A673 (cell line): ENCODE measurements at regions not wholly inside any gene's neighbourhood (a gene's known extent, or its start where the extent isn't known, plus 50 kb on each side); places are given as distances from the start of the nearest gene placed in this dataset.
"Not testable (repeated sequence)": the region's sequence is repeated elsewhere in the genome, so short reads cannot be mapped to it uniquely, and the experiment has no call there.

Source experiments
- BruUV-seq: library from RNA; stranded (reverse); fragments of 400-500 nt; replicated peaks from 2 replicates; lab custom pipeline; 2021; lab: Mats Ljungman, UMichigan
- CTCF ChIA-PET: fragments of 300-600 bp; sonication (Branson Sonifier 250); formaldehyde crosslinking; loops from one replicate; lab custom pipeline; 2022; ENCODE audit warnings: antibody characterized with exemption; lab: Charles Lee
- POLR2A ChIA-PET: fragments of 300-600 bp; sonication (Branson Sonifier 250); formaldehyde crosslinking; loops from one replicate; lab custom pipeline; 2022; ENCODE audit warnings: antibody characterized with exemption; ENCODE audit not compliant: low non-redundant PET; lab: Charles Lee
- DNase-seq: peaks from one replicate; pipeline ENCODE4 v3.0.0-alpha.2; 2015; ENCODE audit warnings: low spot score
- H3K27ac ChIP-seq: fragments of 200-600 bp; sonication (generic); 2 replicates; pipeline ENCODE4 v1.5.1; 2016; ENCODE audit warnings: mixed run types, low read depth, mild to moderate bottlenecking, mixed read lengths, antibody characterized with exemption, low read length; ENCODE audit not compliant: poor library complexity, severe bottlenecking
- H3K27me3 ChIP-seq: fragments of 200-600 bp; sonication (generic); replicated peaks from 2 replicates; pipeline ENCODE4 v1.6.1; 2017; ENCODE audit warnings: mixed run types, low read depth, mild to moderate bottlenecking, mixed read lengths, antibody characterized with exemption, low read length; ENCODE audit not compliant: insufficient read depth, poor library complexity
- H3K36me3 ChIP-seq: fragments of 200-600 bp; sonication (generic); 2 replicates; pipeline ENCODE4 v1.6.1; 2016; ENCODE audit warnings: mixed run types, mild to moderate bottlenecking, mixed read lengths, antibody characterized with exemption, low read length; ENCODE audit not compliant: insufficient read depth, poor library complexity, severe bottlenecking
- H3K4me1 ChIP-seq: fragments of 200-600 bp; sonication (generic); 2 replicates; pipeline ENCODE4 v1.6.1; 2017; ENCODE audit warnings: mixed run types, mild to moderate bottlenecking, mixed read lengths, antibody characterized with exemption, low read length; ENCODE audit not compliant: insufficient read depth, poor library complexity, severe bottlenecking
- H3K4me3 ChIP-seq: fragments of 200-600 bp; sonication (generic); 2 replicates; pipeline ENCODE4 v1.5.1; 2016; ENCODE audit warnings: low read depth, mixed run types, mild to moderate bottlenecking, mixed read lengths, low read length; ENCODE audit not compliant: poor library complexity, severe bottlenecking
- H3K9me3 ChIP-seq: fragments of 200-600 bp; sonication (generic); 2 replicates; pipeline ENCODE4 v1.6.1; 2016; ENCODE audit warnings: mixed run types, low read depth, mild to moderate bottlenecking, mixed read lengths, antibody characterized with exemption, low read length; ENCODE audit not compliant: poor library complexity, severe bottlenecking
- EZH2 ChIP-seq: fragments of 200-600 bp; sonication (generic); IDR thresholded peaks from 2 replicates; pipeline ENCODE4 v1.6.1; 2017; ENCODE audit warnings: borderline replicate concordance, low read depth, mild to moderate bottlenecking, mixed read lengths, antibody characterized with exemption, low read length; ENCODE audit not compliant: poor library complexity, severe bottlenecking
- intact Hi-C: fragments of 100-400 bp; cut with micrococcal nuclease; formaldehyde crosslinking; loops from one replicate; pipeline ENCODE4 v1.10.0; 2022; ENCODE audit not compliant: unreplicated experiment
- TF ChIP-seq, protein P1 (sequence below): fragments of 300-800, 200-600 bp; sonication (generic); conservative IDR thresholded peaks from 2 replicates; pipeline ENCODE4 v1.5.1; 2017; ENCODE audit warnings: low read depth, mild to moderate bottlenecking, antibody characterized with exemption, low read length, moderate library complexity, mixed read lengths

DNA sequence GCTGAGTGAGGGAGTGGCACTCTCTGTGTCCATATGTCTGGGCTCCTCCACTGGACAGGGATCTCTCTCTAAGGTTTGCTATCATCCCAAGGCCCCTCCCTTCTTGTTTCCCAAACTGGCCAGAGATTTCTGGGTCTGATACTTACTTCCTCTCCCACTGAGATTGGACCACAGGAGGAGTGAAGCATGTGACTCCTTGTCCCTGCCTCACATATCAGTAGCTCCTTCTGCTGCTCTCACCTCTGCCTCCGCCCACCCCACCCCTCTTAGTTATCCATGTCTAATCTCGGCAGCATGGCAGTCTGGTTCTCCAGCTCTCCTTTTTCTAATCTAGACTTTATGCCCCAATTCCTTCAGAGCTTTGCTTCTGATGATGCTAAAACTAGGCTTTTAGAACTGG, 223.1 kb downstream of the RPLP1 start:
- no peak for DNase-seq
- intact Hi-C loops: no loop called here

DNA sequence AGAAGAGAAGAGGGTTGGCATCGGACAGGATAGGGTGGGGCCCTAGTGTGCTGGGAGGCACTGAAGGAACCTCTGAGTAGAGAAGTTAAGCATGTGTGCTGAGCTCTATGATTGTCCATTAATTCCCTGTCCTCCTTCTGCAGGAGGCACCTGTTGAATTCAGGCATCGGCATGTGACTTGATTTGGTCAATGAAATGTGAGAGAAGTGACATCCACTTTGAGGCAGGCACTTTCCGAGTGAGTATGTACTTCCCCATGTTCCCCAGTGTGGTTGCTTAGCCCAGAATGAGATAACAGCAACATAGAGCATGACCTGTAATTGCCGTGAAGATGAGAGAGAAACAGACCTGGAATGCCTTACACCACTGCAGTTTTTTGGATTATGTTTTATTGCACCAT, 224.8 kb downstream of the RPLP1 start:
- no peaks in the 10 kb centered on the region for H3K36me3 ChIP-seq
- H3K4me3 ChIP-seq: no peak overlapping the region
- H3K27me3 ChIP-seq: peaks cover 42% of the 10 kb centered on the region
- intact Hi-C loops: no loop called here
- no peaks in the 10 kb centered on the region for H3K9me3 ChIP-seq
- DNase-seq: no peak
- ChIA-PET POLR2A (no interaction called here), CTCF (no interaction called here)
- no peak overlapping the region for H3K27ac ChIP-seq
- BruUV-seq: no TSS peak
- TF ChIP-seq, protein P1, sequence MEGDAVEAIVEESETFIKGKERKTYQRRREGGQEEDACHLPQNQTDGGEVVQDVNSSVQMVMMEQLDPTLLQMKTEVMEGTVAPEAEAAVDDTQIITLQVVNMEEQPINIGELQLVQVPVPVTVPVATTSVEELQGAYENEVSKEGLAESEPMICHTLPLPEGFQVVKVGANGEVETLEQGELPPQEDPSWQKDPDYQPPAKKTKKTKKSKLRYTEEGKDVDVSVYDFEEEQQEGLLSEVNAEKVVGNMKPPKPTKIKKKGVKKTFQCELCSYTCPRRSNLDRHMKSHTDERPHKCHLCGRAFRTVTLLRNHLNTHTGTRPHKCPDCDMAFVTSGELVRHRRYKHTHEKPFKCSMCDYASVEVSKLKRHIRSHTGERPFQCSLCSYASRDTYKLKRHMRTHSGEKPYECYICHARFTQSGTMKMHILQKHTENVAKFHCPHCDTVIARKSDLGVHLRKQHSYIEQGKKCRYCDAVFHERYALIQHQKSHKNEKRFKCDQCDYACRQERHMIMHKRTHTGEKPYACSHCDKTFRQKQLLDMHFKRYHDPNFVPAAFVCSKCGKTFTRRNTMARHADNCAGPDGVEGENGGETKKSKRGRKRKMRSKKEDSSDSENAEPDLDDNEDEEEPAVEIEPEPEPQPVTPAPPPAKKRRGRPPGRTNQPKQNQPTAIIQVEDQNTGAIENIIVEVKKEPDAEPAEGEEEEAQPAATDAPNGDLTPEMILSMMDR: no peak
- TF ChIP-seq EZH2: no peak
- H3K4me1 ChIP-seq: no peaks in the 10 kb centered on the region

More for the DNA sequence above, 223.1 kb downstream of the RPLP1 start:
- Histone ChIP-seq H3K9me3 (no peaks in the 10 kb centered on the region), H3K36me3 (no peaks in the 10 kb centered on the region), H3K4me1 (no peaks in the 10 kb centered on the region), H3K4me3 (no peak overlapping the region), H3K27ac (no peak overlapping the region), H3K27me3 (peaks cover 42% of the 10 kb centered on the region)
- ChIA-PET CTCF (no interaction called here), POLR2A (no interaction called here)
- no peak for TF ChIP-seq EZH2
- BruUV-seq: no TSS peak

DNA sequence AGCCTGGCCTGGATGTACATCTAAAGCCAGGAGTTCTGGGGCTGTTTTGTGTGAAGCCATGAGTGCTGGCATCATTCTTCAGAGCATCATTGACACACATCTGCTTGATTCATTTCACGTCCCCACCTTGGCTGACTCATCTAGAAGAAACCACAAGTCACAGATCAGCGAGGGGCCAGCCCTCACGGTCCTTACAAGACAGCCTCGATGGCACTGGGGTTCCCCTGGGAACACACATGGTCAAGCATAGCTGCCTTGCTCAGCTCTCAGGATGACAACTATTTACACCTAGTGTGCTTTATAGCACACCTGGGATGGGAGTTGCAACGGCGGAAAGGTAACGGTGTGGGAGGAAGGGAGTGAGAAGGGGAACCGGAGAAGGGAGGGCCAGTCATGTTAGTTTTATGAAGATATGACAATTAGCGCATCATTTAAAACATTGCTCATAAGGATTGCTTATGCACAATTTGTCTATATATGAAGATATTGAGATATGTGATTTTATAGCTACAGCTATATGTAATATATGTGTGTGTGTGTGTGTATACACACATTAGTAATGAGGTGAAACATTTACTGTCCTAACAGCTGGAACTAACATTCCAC, 227.1 kb downstream of the RPLP1 start:
- Histone ChIP-seq H3K36me3 (no peaks in the 10 kb centered on the region), H3K27me3 (peaks cover 33% of the 10 kb centered on the region), H3K27ac (no peak overlapping the region), H3K9me3 (no peaks in the 10 kb centered on the region), H3K4me1 (no peaks in the 10 kb centered on the region), H3K4me3 (no peak overlapping the region)
- BruUV-seq: no TSS peak
- ChIA-PET POLR2A (no interaction called here), CTCF (no interaction called here)
- no peak for TF ChIP-seq EZH2
- TF ChIP-seq, protein P1: no peak
- DNase-seq: no peak
- intact Hi-C loops: no loop called here

DNA sequence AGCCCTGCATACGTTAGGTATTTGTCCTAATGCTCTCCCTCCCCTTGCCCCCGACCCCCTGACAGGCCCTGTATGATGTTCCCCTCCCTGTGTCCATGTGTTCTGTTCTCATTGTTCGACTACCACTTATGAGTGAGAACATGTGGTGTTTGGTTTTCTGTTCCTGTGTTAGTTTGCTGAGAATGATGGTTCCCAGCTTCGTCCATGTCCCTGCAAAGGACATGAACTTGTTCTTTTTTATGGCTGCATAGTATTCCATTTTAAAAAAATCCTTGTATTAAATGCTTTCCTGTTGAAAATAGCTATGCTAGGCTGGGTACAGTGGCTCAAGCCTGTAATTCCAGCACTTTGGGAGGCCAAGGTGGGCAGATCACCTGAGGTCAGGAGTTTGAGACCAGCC, 232.2 kb downstream of the RPLP1 start:
- DNase-seq, intact Hi-C loops, BruUV-seq, H3K27me3 ChIP-seq, H3K27ac ChIP-seq, H3K4me3 ChIP-seq, CTCF ChIA-PET, H3K36me3 ChIP-seq, H3K4me1 ChIP-seq, POLR2A ChIA-PET: not testable (repeated sequence)
- H3K9me3 ChIP-seq: peaks cover 16% of the 10 kb centered on the region
